Esophagus muscularis mucosa (tissue), 4 donors: ENCODE measurements at regions not wholly inside any gene's neighbourhood (a gene's known extent, or its start where the extent isn't known, plus 50 kb on each side); places are given as distances from the start of the nearest gene placed in this dataset.

Experiments used
- EP300 ChIP-seq: sonication (generic); formaldehyde crosslinking; IDR thresholded peaks from one replicate; pipeline ENCODE4 v1.6.1; 2017; ENCODE audit warnings: antibody characterized with exemption
- POLR2AphosphoS5 ChIP-seq, 2 donors: sonication (generic); formaldehyde crosslinking; IDR thresholded peaks; one replicate each; pipeline ENCODE4 v1.6.1; 2017; ENCODE audit warnings: antibody characterized with exemption in 2 of 2
- TF ChIP-seq, protein P1 (sequence below), 3 experiments: fragments of 200-600 bp in 2 of 3; fragments of 450-650 bp in 1 of 3; sonication (generic) in 2 of 3; IDR thresholded peaks; one replicate each; pipeline ENCODE4 v1.5.1; 2017 to 2019; ENCODE audit warnings: antibody characterized with exemption in 3 of 3, mild to moderate bottlenecking in 2 of 3, moderate library complexity in 1 of 3

DNA sequence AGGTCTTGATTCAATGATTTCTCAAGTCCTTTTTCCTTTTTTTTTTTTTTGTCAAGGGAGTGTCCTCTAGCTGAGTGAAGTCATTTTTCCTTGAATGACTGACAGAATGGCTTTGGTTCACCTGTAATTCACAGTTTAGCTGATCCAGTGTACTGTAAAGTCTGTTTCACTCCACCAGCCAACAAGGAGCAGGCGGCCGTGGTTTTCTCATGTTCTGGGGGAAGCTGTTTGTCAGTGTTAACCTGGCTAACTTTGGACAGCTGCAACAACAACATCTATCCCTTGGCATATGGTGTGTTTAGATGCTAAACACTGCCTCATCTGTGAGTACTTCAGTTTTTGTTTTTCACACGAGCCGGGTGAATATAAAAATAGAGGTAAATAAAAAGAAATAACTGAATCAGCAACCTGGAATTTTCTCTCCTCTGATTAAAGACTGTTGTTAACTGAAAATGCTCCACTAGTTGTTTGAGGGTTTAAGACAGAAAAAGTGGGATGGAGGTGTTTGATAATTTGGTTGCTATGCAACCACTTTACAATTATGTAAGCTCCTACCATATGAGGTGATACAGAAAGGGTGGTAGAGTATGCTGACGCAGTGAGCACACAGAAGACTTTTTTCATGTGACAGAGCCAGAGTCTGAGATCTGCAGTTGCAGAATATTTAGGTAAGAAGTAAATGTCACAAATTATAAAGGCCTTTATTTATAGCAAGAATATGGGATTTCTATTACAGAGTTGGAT, 50.3 kb upstream of the SLC2A13 start:
- TF ChIP-seq, protein P1, sequence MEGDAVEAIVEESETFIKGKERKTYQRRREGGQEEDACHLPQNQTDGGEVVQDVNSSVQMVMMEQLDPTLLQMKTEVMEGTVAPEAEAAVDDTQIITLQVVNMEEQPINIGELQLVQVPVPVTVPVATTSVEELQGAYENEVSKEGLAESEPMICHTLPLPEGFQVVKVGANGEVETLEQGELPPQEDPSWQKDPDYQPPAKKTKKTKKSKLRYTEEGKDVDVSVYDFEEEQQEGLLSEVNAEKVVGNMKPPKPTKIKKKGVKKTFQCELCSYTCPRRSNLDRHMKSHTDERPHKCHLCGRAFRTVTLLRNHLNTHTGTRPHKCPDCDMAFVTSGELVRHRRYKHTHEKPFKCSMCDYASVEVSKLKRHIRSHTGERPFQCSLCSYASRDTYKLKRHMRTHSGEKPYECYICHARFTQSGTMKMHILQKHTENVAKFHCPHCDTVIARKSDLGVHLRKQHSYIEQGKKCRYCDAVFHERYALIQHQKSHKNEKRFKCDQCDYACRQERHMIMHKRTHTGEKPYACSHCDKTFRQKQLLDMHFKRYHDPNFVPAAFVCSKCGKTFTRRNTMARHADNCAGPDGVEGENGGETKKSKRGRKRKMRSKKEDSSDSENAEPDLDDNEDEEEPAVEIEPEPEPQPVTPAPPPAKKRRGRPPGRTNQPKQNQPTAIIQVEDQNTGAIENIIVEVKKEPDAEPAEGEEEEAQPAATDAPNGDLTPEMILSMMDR (IDR thresholded peaks at IDR 0.05) = no peak
- TF ChIP-seq POLR2AphosphoS5 (IDR thresholded peaks at IDR 0.05) (no peak), EP300 (no peak)
